ENCODE measurements at regions not wholly inside any gene's neighbourhood (a gene's known extent, or its start where the extent isn't known, plus 50 kb on each side); places are given as distances from the start of the nearest gene placed in this dataset.

DNA sequence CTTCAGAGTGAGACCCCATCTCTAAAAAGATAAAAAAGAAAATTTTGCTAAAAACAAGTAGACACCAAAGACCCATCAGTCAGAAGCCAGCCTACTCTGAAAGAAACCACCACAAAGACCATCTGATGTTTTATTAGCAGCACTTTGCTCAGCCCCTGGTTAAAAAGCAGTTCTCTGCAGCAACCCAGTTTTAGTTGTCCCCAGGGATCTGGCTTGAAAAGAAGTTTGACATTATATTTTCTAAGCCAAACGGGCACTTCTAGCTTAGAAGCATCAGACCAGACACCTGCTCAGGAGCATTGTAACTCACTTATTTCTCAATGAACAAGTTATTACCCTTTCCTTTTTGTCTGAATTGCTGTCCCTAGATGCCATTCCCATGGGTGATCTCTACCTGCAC, 164.2 kb upstream of the ETAA1 start:
- H3K27ac ChIP-seq = no peak overlapping the region
- TF ChIP-seq, protein P1, sequence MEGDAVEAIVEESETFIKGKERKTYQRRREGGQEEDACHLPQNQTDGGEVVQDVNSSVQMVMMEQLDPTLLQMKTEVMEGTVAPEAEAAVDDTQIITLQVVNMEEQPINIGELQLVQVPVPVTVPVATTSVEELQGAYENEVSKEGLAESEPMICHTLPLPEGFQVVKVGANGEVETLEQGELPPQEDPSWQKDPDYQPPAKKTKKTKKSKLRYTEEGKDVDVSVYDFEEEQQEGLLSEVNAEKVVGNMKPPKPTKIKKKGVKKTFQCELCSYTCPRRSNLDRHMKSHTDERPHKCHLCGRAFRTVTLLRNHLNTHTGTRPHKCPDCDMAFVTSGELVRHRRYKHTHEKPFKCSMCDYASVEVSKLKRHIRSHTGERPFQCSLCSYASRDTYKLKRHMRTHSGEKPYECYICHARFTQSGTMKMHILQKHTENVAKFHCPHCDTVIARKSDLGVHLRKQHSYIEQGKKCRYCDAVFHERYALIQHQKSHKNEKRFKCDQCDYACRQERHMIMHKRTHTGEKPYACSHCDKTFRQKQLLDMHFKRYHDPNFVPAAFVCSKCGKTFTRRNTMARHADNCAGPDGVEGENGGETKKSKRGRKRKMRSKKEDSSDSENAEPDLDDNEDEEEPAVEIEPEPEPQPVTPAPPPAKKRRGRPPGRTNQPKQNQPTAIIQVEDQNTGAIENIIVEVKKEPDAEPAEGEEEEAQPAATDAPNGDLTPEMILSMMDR (conservative IDR thresholded peaks at IDR 0.05) = no peak

- TF ChIP-seq, protein P1 (conservative IDR thresholded peaks at IDR 0.05) = peak; percentile 86
- no peak overlapping the region for H3K27ac ChIP-seq
Observed at GRCh38 chr2:67234440-67234839, 162.7 kb upstream of the ETAA1 start.

- H3K27ac ChIP-seq = no peak overlapping the region
- TF ChIP-seq, protein P1 (conservative IDR thresholded peaks at IDR 0.05) = peak; percentile 50
Observed at GRCh38 chr2:67237288-67237687, 159.8 kb upstream of the ETAA1 start.

GRCh38 chr2:67240507-67240906, 156.6 kb upstream of the ETAA1 start:
- H3K27ac ChIP-seq = no peak overlapping the region
- TF ChIP-seq, protein P1 (conservative IDR thresholded peaks at IDR 0.05) = no peak

GRCh38 chr2:67241453-67241852, 155.7 kb upstream of the ETAA1 start:
- TF ChIP-seq, protein P1 (conservative IDR thresholded peaks at IDR 0.05) = no peak
- H3K27ac ChIP-seq = no peak overlapping the region

- TF ChIP-seq, protein P1 (conservative IDR thresholded peaks at IDR 0.05) = no peak
- no peak overlapping the region for H3K27ac ChIP-seq
Observed at GRCh38 chr2:67242456-67242855, 154.7 kb upstream of the ETAA1 start.

DNA sequence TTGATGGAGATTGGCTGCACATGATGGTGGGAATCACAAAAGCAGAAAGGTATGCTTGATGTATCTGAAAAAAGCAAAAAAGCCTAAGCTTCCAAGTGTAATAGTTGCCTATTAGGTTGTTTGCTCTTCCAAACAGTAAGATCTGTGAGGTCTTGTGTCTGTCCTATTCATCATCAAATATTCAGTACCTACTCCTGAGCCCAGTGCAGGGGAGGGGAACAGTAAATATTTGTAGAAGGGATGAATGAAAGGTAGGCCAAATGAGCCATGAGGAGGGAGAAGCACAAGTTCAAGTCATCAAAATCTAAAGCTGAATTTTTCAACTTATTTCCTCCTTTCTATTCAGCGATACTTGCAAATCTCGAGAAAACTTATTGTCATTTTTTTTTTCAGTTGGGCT, 153.2 kb upstream of the ETAA1 start:
- TF ChIP-seq, protein P1 (conservative IDR thresholded peaks at IDR 0.05) = no peak
- no peak overlapping the region for H3K27ac ChIP-seq

DNA sequence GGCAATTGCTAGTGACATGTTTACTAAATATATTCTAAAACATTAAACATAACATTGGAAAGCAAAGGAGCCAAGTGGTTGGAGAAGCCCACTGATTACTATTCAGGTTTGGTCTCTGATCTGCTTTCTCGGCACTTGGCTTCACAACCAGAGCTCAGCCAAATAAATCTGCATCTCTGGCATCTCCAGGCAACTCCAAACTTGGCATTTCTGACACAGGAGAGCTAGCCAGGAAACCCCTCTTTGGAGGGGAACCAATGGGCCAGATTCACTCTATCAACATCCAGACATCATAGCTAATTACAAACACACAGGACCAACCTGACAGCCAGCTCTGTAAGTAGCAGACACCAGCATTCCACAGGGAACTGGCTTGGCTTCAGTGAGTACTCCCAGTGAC, 150.3 kb upstream of the ETAA1 start:
- TF ChIP-seq, protein P1 (conservative IDR thresholded peaks at IDR 0.05) = no peak
- no peak overlapping the region for H3K27ac ChIP-seq

Data from VCaP (cell line).